Panc1 (cell line): ENCODE measurements at regions not wholly inside any gene's neighbourhood (a gene's known extent, or its start where the extent isn't known, plus 50 kb on each side); places are given as distances from the start of the nearest gene placed in this dataset.

Experiments used
- ATAC-seq: fragments of 200-7000 bp; cut with Tn5 transposase; 2 replicates; pipeline ENCODE4 v1.9.1; 2020; ENCODE audit warnings: mild to moderate bottlenecking, moderate library complexity
- BruUV-seq: library from RNA; stranded (reverse); fragments of 400-500 nt; replicated peaks from 2 replicates; lab custom pipeline; 2021; lab: Mats Ljungman, UMichigan
- CTCF ChIA-PET: fragments of 300-600 bp; sonication (Branson Sonifier 250); formaldehyde crosslinking; loops from one replicate; lab custom pipeline; 2022; ENCODE audit warnings: antibody characterized with exemption; lab: Charles Lee
- POLR2A ChIA-PET: fragments of 300-600 bp; sonication (Branson Sonifier 250); formaldehyde crosslinking; loops from one replicate; lab custom pipeline; 2022; ENCODE audit warnings: antibody characterized with exemption; lab: Charles Lee
- DNase-seq: peaks from one replicate; pipeline ENCODE4 v3.0.0-alpha.2; 2010; ENCODE audit warnings: low read depth, low spot score
- H3K27ac ChIP-seq: 2 replicates; pipeline ENCODE4 v1.5.1; 2011; ENCODE audit warnings: mild to moderate bottlenecking, low read length, inconsistent platforms
- H3K27me3 ChIP-seq: fragments of 200-500 bp; sonication (Bioruptor generic); 2 replicates; pipeline ENCODE4 v1.6.0; 2014; ENCODE audit warnings: low read length, inconsistent platforms; ENCODE audit not compliant: control insufficient read depth, insufficient read depth
- H3K36me3 ChIP-seq: fragments of 200-500 bp; sonication (Bioruptor generic); 2 replicates; pipeline ENCODE4 v1.5.1; 2014; ENCODE audit warnings: inconsistent platforms, mild to moderate bottlenecking, low read length, moderate library complexity; ENCODE audit not compliant: control insufficient read depth, insufficient read depth
- H3K4me1 ChIP-seq: 2 replicates; pipeline ENCODE4 v1.5.1; 2011; ENCODE audit warnings: inconsistent platforms, mild to moderate bottlenecking, low read length, moderate library complexity; ENCODE audit not compliant: control insufficient read depth, insufficient read depth
- H3K4me3 ChIP-seq, 2 experiments: 2 replicates each; pipeline ENCODE4 v1.5.1; 2011 to 2012; ENCODE audit warnings: low read depth in 2 of 2, low read length in 2 of 2, mild to moderate bottlenecking in 2 of 2, inconsistent platforms in 1 of 2, moderate library complexity in 1 of 2
- H3K9me3 ChIP-seq: fragments of 200-500 bp; sonication (Bioruptor generic); 2 replicates; pipeline ENCODE4 v1.5.1; 2014; ENCODE audit warnings: low read depth, mild to moderate bottlenecking, inconsistent platforms, low read length, moderate library complexity; ENCODE audit not compliant: control insufficient read depth, insufficient read depth
- POLR2AphosphoS5 ChIP-seq: IDR thresholded peaks from 2 replicates; pipeline ENCODE4 v1.6.1; 2012; ENCODE audit warnings: mild to moderate bottlenecking, low read depth, low read length, moderate library complexity
- SIN3A ChIP-seq: IDR thresholded peaks from 2 replicates; pipeline ENCODE4 v1.6.1; 2012; ENCODE audit warnings: low read depth, mild to moderate bottlenecking, low read length, moderate library complexity, borderline replicate concordance; ENCODE audit not compliant: insufficient read depth
- TCF7L2 ChIP-seq: IDR thresholded peaks from 2 replicates; pipeline ENCODE4 v1.6.1; 2011; ENCODE audit warnings: mild to moderate bottlenecking, low read depth, low read length, inconsistent platforms
- in situ Hi-C: cut with HindIII; loops from 2 replicates; pipeline ENCODE4 v1.10.0; 2016; ENCODE audit warnings: low sequenced_read_pairs, low pct_unique_long_range_greater_than_20kb
- intact Hi-C: fragments of 100-400 bp; cut with micrococcal nuclease; formaldehyde crosslinking; loops from one replicate; pipeline ENCODE4 v1.10.0; 2022; ENCODE audit not compliant: unreplicated experiment
- TF ChIP-seq, protein P1 (sequence below), 2 experiments: IDR thresholded peaks; 2 replicates each; pipeline ENCODE4 v1.6.1; 2011 to 2012; ENCODE audit warnings: low read depth in 2 of 2, control low read depth in 1 of 2, low read length in 1 of 2, mild to moderate bottlenecking in 1 of 2, moderate library complexity in 1 of 2; ENCODE audit not compliant: insufficient read depth in 1 of 2
- TF ChIP-seq, protein P2 (sequence below): fragments of 450-650 bp; IDR thresholded peaks from 2 replicates; pipeline ENCODE4 v1.5.1; 2017; ENCODE audit warnings: mild to moderate bottlenecking

DNA sequence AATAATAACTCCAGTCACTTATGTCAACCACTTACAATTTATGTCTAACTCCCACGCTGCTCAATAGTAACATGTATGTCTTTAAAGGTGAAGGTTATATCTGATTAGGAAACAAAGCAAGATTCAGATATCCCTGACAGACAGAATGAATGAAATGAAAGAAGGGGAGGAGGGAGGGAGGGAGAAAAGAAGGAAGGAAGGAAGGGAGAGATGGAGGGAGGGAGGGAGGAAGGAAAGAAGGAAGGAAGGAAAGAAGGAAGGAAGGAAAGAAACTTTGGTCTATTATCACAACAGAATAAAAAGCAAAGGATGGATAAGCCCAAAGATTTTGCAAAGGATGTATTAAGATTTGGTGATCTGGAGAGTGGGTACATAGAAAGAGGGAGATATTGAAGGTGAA is 433.3 kb downstream of the PRKD1 start:
- Histone ChIP-seq H3K4me3 (no peak overlapping the region), H3K27me3 (no peaks in the 10 kb centered on the region), H3K9me3 (no peaks in the 10 kb centered on the region), H3K4me1 (no peaks in the 10 kb centered on the region), H3K36me3 (no peaks in the 10 kb centered on the region), H3K27ac (no peak overlapping the region)
- TF ChIP-seq, protein P1, sequence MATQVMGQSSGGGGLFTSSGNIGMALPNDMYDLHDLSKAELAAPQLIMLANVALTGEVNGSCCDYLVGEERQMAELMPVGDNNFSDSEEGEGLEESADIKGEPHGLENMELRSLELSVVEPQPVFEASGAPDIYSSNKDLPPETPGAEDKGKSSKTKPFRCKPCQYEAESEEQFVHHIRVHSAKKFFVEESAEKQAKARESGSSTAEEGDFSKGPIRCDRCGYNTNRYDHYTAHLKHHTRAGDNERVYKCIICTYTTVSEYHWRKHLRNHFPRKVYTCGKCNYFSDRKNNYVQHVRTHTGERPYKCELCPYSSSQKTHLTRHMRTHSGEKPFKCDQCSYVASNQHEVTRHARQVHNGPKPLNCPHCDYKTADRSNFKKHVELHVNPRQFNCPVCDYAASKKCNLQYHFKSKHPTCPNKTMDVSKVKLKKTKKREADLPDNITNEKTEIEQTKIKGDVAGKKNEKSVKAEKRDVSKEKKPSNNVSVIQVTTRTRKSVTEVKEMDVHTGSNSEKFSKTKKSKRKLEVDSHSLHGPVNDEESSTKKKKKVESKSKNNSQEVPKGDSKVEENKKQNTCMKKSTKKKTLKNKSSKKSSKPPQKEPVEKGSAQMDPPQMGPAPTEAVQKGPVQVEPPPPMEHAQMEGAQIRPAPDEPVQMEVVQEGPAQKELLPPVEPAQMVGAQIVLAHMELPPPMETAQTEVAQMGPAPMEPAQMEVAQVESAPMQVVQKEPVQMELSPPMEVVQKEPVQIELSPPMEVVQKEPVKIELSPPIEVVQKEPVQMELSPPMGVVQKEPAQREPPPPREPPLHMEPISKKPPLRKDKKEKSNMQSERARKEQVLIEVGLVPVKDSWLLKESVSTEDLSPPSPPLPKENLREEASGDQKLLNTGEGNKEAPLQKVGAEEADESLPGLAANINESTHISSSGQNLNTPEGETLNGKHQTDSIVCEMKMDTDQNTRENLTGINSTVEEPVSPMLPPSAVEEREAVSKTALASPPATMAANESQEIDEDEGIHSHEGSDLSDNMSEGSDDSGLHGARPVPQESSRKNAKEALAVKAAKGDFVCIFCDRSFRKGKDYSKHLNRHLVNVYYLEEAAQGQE (IDR thresholded peaks at IDR 0.05; ENCODE audit: insufficient read depth in 1 of 2, low read depth in 2 of 2, low read length in 1 of 2): no peak
- TF ChIP-seq TCF7L2: no peak
- intact Hi-C loops (no loop called here), in situ Hi-C loops (no loop called here)
- ChIA-PET CTCF (no interaction called here), POLR2A (no interaction called here)
- no peak for ATAC-seq
- BruUV-seq: no TSS peak
- no peak for DNase-seq

DNA sequence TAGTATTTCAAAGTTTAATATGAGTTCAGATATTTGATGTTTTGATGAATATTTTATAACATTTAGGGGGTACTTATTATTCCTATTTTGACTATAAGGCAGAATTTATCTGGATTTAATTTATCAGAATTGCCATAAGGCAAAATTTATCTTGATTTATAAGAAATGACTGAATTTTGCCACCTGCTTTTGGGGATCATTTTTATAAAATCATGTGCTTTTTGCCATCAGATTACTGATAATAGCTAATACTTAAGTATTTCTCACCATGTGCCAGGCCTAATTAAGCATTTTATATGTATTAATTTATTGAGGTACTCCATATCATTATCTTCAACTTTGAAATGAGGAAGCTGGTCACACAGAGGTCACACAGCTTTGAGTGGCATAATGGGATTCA is 423.7 kb downstream of the PRKD1 start:
- CTCF ChIA-PET: no interaction called here
- Histone ChIP-seq H3K27me3 (no peaks in the 10 kb centered on the region), H3K27ac (no peak overlapping the region), H3K4me3 (no peak overlapping the region), H3K36me3 (no peaks in the 10 kb centered on the region), H3K9me3 (no peaks in the 10 kb centered on the region), H3K4me1 (no peaks in the 10 kb centered on the region)
- no TSS peak for BruUV-seq
- POLR2A ChIA-PET: no interaction called here
- no peak for DNase-seq
- TF ChIP-seq SIN3A (no peak), POLR2AphosphoS5 (no peak), TCF7L2 (no peak)
- TF ChIP-seq, protein P1 (IDR thresholded peaks at IDR 0.05; ENCODE audit: insufficient read depth in 1 of 2, low read depth in 2 of 2, low read length in 1 of 2): no peak
- TF ChIP-seq, protein P2, sequence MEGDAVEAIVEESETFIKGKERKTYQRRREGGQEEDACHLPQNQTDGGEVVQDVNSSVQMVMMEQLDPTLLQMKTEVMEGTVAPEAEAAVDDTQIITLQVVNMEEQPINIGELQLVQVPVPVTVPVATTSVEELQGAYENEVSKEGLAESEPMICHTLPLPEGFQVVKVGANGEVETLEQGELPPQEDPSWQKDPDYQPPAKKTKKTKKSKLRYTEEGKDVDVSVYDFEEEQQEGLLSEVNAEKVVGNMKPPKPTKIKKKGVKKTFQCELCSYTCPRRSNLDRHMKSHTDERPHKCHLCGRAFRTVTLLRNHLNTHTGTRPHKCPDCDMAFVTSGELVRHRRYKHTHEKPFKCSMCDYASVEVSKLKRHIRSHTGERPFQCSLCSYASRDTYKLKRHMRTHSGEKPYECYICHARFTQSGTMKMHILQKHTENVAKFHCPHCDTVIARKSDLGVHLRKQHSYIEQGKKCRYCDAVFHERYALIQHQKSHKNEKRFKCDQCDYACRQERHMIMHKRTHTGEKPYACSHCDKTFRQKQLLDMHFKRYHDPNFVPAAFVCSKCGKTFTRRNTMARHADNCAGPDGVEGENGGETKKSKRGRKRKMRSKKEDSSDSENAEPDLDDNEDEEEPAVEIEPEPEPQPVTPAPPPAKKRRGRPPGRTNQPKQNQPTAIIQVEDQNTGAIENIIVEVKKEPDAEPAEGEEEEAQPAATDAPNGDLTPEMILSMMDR: no peak
- intact Hi-C loops: no loop called here
- ATAC-seq: no peak
- in situ Hi-C loops: no loop called here
